ENCODE measurements at regions not wholly inside any gene's neighbourhood (a gene's known extent, or its start where the extent isn't known, plus 50 kb on each side); places are given as distances from the start of the nearest gene placed in this dataset.

DNA sequence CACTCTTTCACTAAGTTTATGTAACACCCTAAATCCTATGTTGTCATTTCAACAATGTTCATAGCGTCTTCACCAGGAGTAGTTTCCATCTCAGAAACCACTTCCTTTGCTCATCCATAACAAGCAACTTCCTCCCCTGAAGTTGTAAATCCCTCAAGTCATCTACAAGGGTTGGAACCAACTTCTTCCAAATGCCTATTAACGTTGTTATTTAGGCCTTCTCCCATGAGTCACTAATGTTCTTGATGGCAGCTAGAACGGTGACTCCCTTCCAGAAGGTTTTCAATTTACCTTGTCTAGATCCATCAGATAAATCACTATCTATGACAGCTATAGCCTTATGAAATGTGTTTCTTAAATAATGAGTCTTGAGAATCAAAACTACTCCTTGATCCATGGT, 73.3 kb upstream of the TARS1 start:
- no peak overlapping the region for H3K27ac ChIP-seq (ENCODE audit: insufficient read depth, low read depth, low read length)
- H3K9ac ChIP-seq (replicated peaks; ENCODE audit: extremely low read depth, insufficient read depth, low read length) = no peak overlapping the region
- H3K27me3 ChIP-seq (ENCODE audit: control insufficient read depth in 2 of 2, insufficient read depth in 2 of 2, low read length in 2 of 2) = no peaks in the 10 kb centered on the region
- no peaks in the 10 kb centered on the region for H3K9me1 ChIP-seq (replicated peaks; ENCODE audit: control insufficient read depth, extremely low read depth, insufficient read depth, low read length)
- BruUV-seq (replicated peaks) = no TSS peak
- no peaks in the 10 kb centered on the region for H3K9me3 ChIP-seq (replicated peaks; ENCODE audit: control insufficient read depth, insufficient read depth, low read length)
- no peak overlapping the region for H3K4me3 ChIP-seq (replicated peaks in 1 of 3; ENCODE audit: insufficient read depth in 1 of 3, low read depth in 1 of 3, low read length in 3 of 3)
- dilution Hi-C loops (cut with MboI; ENCODE audit: extremely low pct_ligation_motif_present, low sequenced_read_pairs) = no loop called here
- ChIA-PET POLR2A (no interaction called here), CTCF (no interaction called here)
- no peaks in the 10 kb centered on the region for H3K36me3 ChIP-seq (ENCODE audit: control insufficient read depth in 2 of 2, extremely low read depth in 1 of 2, insufficient read depth in 2 of 2, low read length in 2 of 2)
- no peak overlapping the region for H2AFZ ChIP-seq (ENCODE audit: low read depth, low read length)
- H4K20me1 ChIP-seq (replicated peaks; ENCODE audit: control insufficient read depth, extremely low read depth, insufficient read depth, low read length) = no peaks in the 10 kb centered on the region
- no peak overlapping the region for H3K4me2 ChIP-seq (ENCODE audit: insufficient read depth, low read length)
- FAIRE-seq = no peak
- intact Hi-C loops (cut with micrococcal nuclease) = no loop called here
- TF ChIP-seq EZH2 (IDR thresholded peaks at IDR 0.05; ENCODE audit: borderline replicate concordance, low read depth, low read length, severe bottlenecking) (no peak), FOS (IDR thresholded peaks at IDR 0.05; ENCODE audit: borderline replicate concordance, insufficient read depth, low read length) (no peak), CTCF (IDR thresholded peaks at IDR 0.05; ENCODE audit: extremely low read depth in 1 of 2, insufficient read depth in 1 of 2, low read depth in 1 of 2, low read length in 2 of 2) (no peak), JUN (IDR thresholded peaks at IDR 0.05; ENCODE audit: borderline replicate concordance, insufficient read depth, insufficient read length, low read depth) (no peak), POLR2AphosphoS5 (IDR thresholded peaks at IDR 0.05; ENCODE audit: insufficient read depth, low read depth, low read length) (no peak)
- peaks cover 44% of the 10 kb centered on the region for H3K4me1 ChIP-seq (ENCODE audit: control insufficient read depth, extremely low read depth, insufficient read depth, low read length)
- no peaks in the 10 kb centered on the region for H3K79me2 ChIP-seq (ENCODE audit: control insufficient read depth, insufficient read depth, low read length)
- no peak for DNase-seq (ENCODE audit: low read depth, low spot score)

Measured in endothelial cell of umbilical vein (primary cell).